Epidermal melanocyte (primary cell): ENCODE measurements at regions not wholly inside any gene's neighbourhood (a gene's known extent, or its start where the extent isn't known, plus 50 kb on each side); places are given as distances from the start of the nearest gene placed in this dataset.
"Not testable (repeated sequence)": the region's sequence is repeated elsewhere in the genome, so short reads cannot be mapped to it uniquely, and the experiment has no call there.

Experiments used
- DNase-seq: peaks from one replicate; pipeline ENCODE4 v3.0.0; 2011; ENCODE audit warnings: low spot score; ENCODE audit not compliant: insufficient read length

- DNase-seq = no peak
Observed at GRCh38 chr5:166551384-166551783, 1740.1 kb upstream of the WWC1 start.

DNA sequence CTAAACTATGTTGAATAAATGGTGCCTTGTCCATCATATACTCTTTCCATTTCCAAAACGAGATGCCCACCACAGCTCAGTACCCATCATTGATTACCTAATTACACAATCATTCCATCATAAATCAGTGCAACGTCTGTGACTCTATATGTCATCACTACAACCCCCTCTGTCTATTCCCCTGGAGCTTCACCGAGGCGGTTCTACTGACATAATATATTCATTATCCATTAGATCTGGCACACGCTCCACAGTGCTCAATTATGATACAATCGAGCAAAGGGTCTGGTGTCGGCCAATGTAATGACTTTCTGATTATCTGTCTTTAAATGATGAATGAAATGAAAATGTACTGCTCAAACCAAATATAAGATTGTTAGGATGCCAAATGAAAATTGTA lies 1737.7 kb upstream of the WWC1 start:
- no peak for DNase-seq

DNA sequence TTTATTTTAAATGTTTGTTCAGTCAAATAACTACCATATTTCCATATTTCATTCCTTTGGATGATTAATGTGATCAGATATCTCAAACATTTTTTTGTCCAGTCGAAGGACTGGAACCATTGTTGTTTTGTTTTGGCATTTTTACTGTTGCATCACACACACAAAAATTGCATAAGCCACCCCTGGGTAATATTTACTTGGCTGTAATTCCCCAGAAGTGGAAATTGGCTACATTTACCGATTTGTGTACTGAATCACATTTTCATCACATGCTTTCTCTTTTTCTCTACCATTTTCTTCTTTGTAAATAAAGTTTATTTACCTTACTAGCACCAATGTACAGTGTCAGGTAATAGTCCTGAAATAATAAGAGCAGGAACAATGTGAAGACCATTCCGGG lies 1729.7 kb upstream of the WWC1 start:
- DNase-seq = no peak

GRCh38 chr5:166562246-166562645 lies 1729.2 kb upstream of the WWC1 start:
- DNase-seq = no peak

DNA sequence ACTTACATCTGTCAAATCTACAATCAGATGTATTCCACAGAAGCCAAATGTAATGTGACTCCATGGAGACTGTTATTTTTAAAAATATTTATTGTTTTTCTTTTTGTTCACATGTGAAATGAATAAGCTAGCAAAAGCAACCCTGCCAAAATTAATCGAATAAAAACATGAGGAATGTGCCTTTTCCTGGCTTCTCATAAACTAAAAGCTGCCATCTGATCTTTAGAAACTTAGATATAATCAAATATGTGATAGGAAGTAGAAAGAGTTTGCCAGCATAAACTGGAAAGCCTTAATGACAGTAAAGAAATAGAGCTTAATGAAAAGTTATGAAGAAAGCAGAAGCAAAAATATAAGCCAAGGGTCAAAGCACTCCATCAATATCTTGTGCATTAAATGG lies 1724.7 kb upstream of the WWC1 start:
- DNase-seq = no peak

DNA sequence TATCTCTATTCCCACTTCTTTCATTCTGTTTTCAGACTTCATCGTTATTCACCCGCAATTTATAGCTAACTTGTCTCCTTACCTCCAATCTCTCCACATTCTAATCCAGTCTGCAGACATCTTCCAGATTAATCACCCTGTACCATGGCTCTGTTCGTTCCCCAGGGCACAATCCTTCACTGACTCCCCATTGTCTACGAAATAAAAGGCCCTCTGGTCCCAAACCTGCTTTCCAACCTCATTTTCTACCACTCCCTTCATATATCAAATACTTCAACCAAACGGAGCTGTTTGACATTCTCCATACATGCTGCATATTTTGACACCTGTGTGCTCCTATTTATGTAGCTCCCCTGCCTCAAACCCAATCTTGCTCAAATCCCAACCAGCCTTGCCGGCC lies 1720.6 kb upstream of the WWC1 start:
- no peak for DNase-seq

- DNase-seq = no peak
Observed at GRCh38 chr5:166571668-166572067, 1719.8 kb upstream of the WWC1 start.

GRCh38 chr5:166576323-166576722 lies 1715.1 kb upstream of the WWC1 start:
- DNase-seq = no peak

GRCh38 chr5:166581826-166582225 lies 1709.6 kb upstream of the WWC1 start:
- no peak for DNase-seq

GRCh38 chr5:166582416-166582815 lies 1709.0 kb upstream of the WWC1 start:
- no peak for DNase-seq

GRCh38 chr5:166594567-166594966 lies 1696.9 kb upstream of the WWC1 start:
- DNase-seq = no peak

- DNase-seq = no peak
Observed at GRCh38 chr5:166595274-166595951, 1696.0 kb upstream of the WWC1 start.

DNA sequence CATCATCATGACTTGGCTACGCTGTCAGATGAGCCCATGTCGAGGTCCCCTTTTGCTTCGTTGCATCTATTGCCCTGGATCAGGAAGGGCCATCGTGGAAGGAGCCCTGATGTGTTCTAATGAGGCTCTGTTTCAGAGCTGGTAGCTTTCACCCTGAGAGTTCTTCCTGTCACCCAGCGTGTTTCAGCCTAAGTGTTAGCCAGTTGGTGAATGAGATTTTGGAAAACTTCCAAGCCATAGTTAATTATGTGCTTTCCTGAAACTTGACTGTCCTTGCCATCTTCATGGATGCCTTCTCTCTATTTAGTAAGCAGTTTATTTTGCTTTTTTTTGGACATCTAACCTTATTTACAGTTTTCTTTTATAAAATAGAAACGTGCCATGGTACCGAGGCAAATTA lies 1695.4 kb upstream of the WWC1 start:
- no peak for DNase-seq

- no peak for DNase-seq
Observed at GRCh38 chr5:166602271-166602670, 1689.2 kb upstream of the WWC1 start.

- DNase-seq = no peak
Observed at GRCh38 chr5:166617507-166617906, 1673.9 kb upstream of the WWC1 start.

GRCh38 chr5:166618526-166618925 lies 1672.9 kb upstream of the WWC1 start:
- DNase-seq = no peak

GRCh38 chr5:166624573-166624972 lies 1666.9 kb upstream of the WWC1 start:
- DNase-seq = no peak

DNA sequence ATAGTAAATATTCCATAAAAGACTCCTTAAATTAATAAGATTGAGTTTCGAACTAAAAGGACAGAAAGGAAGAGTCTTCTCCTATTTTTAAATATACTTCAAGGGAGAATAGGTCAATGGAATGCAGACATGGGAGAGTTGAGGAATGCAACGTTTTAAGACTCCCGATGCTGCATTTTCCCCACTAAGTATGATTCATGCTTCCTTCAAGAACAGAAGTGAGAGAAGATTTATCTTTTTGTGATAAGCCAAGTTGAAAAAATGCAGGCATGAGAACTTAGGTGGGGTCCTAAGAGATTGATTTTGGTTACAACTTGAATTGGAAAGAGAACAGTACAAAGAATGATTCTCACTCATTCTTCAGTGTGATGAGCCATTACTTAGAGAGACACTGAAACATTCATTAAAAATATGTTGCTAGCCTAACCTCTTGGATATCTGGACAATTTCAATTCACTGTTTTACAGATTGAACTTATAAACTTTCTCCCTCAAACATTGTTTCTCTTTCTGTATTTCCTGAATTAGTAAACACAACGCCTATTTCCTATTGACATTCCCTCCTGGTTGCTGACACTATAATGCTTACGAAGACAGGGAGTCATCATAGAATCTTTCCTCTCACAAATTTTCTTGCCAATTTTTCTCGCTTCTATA lies 1666.1 kb upstream of the WWC1 start:
- DNase-seq = no peak

DNA sequence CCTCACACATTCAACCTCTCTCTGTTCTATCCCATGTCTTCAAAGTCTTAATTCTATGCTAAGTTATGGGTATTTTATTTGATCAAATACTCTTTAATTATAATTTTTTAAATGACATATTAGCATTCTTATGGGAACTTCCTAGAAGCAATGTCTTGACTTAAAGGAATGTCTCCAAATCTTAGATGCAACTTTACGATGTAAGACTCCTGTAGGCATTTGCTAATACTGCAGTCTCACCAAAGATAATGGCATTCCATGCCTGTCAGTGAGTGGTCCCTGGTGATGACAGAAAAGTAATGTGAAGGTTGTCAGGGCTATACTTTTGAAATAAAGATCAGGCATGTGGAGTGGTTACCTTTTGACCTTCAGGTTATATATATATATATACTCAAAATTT lies 1654.2 kb upstream of the WWC1 start:
- DNase-seq = no peak

DNA sequence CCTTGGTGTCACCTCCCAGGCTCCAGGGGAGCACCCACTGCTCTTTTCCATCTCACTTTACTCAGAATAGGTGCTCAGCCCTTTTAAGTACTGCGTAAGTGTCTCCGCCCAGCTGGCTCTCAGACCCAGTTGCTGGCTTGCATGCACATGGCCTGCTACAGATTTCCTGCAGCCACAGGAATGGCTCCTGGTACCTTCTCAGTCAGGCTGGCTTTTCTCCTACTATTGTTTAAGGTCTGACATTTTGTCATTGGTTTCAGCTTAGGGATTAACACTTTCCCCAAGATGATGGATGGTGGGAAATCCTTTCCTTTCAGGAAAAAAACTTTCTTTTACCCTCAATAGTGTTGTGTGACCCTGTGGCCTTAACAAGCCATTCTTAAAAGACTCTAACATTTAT lies 1652.3 kb upstream of the WWC1 start:
- DNase-seq = no peak

- DNase-seq = not testable (repeated sequence)
Observed at GRCh38 chr5:166640136-166640535, 1651.3 kb upstream of the WWC1 start.

DNA sequence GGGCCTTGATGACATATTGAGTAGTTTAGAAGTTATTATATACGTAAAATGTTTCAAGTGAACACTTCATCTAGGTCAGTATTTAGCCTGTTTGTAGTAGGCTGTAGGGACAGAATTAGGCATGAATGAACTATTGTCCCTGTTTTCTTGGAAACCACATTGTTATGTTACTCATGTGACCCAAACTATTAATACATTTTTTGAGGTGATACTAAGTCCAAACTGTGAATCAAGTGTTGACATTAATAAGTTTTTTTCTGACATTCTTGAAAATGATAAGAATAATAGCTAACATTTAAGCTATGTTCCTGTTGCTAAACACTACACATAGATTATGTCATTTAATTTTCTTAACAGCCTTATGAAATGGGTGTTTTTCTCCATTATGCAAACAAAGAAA lies 1642.7 kb upstream of the WWC1 start:
- no peak for DNase-seq

DNA sequence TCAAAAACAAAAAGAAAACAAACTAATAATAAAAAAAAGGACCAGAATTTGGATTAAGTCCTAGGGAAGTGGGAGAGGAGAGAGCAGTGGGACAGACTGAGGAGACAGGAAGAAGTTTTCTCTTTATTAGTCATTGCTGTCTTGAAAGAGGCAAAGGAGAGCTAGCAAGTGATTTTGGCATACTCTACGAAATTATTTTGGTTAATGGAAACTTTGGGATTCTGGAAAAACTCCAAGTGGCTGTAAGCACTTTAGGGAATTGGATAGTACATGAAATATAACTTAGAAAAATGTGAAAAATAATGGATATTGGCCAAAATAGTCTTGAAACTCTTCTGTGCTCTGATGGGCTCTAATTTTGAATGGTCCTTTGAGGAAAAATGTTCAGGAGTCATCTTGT lies 1641.8 kb upstream of the WWC1 start:
- no peak for DNase-seq
